Activated T-helper 2 cell treated with anti-CD3 and anti-CD28 coated beads, Interferon-gamma antibody, Interleukin-2, Interleukin-4, amounts not matched to agents 10 μg/mL and 5 μg/mL and 100 μg/mL, durations not matched to agents 14 hours and 24 hours and 36 hours (primary cell): ENCODE measurements at regions not wholly inside any gene's neighbourhood (a gene's known extent, or its start where the extent isn't known, plus 50 kb on each side); places are given as distances from the start of the nearest gene placed in this dataset.

Experiments used
- DNase-seq: peaks from one replicate; pipeline ENCODE4 v3.0.0; 2021; ENCODE audit warnings: low spot score
- H3K27ac Mint-ChIP-seq: one replicate; pipeline ENCODE4 v1.8.0; 2021; ENCODE audit warnings: mixed read lengths
- H3K27me3 Mint-ChIP-seq: one replicate; pipeline ENCODE4 v1.8.0; 2021; ENCODE audit warnings: low read depth, mixed read lengths
- H3K36me3 Mint-ChIP-seq: one replicate; pipeline ENCODE4 v1.8.0; 2021; ENCODE audit warnings: low read depth, mixed read lengths
- H3K4me1 Mint-ChIP-seq: one replicate; pipeline ENCODE4 v1.8.0; 2021; ENCODE audit warnings: low read depth, mixed read lengths
- H3K4me3 Mint-ChIP-seq: one replicate; pipeline ENCODE4 v1.8.0; 2021; ENCODE audit warnings: low read depth, mild to moderate bottlenecking, moderate library complexity, mixed read lengths
- H3K9me3 Mint-ChIP-seq: one replicate; pipeline ENCODE4 v1.8.0; 2021; ENCODE audit warnings: mixed read lengths
- intact Hi-C: fragments of 100-400 bp; cut with micrococcal nuclease; formaldehyde crosslinking; loops from one replicate; pipeline ENCODE4 v1.15.1; 2023

GRCh38 chr11:116255321-116255953 lies 517.4 kb downstream of the BUD13 start:
- no peak for DNase-seq
- intact Hi-C loops, result no loop called here
- Mint-ChIP-seq H3K9me3 (no peaks in the 10 kb centered on the region), H3K27me3 (no peaks in the 10 kb centered on the region), H3K27ac (no peak overlapping the region), H3K36me3 (no peaks in the 10 kb centered on the region), H3K4me1 (no peaks in the 10 kb centered on the region), H3K4me3 (no peak overlapping the region)

- H3K27ac Mint-ChIP-seq, result no peak overlapping the region
- H3K4me1 Mint-ChIP-seq, result no peaks in the 10 kb centered on the region
These were observed 522.6 kb downstream of the BUD13 start for GRCh38 chr11:116250155-116250554.

GRCh38 chr11:116249561-116249960 lies 523.2 kb downstream of the BUD13 start:
- Mint-ChIP-seq H3K4me3 (no peak overlapping the region), H3K36me3 (no peaks in the 10 kb centered on the region), H3K27ac (no peak overlapping the region), H3K9me3 (no peaks in the 10 kb centered on the region), H3K27me3 (no peaks in the 10 kb centered on the region), H3K4me1 (no peaks in the 10 kb centered on the region)
- intact Hi-C loops, result no loop called here
- DNase-seq, result no peak

More at GRCh38 chr11:116250155-116250554, 522.6 kb downstream of the BUD13 start:
- H3K9me3 Mint-ChIP-seq, result no peaks in the 10 kb centered on the region
- H3K27me3 Mint-ChIP-seq, result no peaks in the 10 kb centered on the region
- intact Hi-C loops, result no loop called here
- H3K4me3 Mint-ChIP-seq, result no peak overlapping the region
- DNase-seq, result no peak
- H3K36me3 Mint-ChIP-seq, result no peaks in the 10 kb centered on the region

- DNase-seq, result no peak
- intact Hi-C loops, result no loop called here
- Mint-ChIP-seq H3K4me3 (no peak overlapping the region), H3K9me3 (no peaks in the 10 kb centered on the region), H3K4me1 (no peaks in the 10 kb centered on the region), H3K27me3 (no peaks in the 10 kb centered on the region), H3K36me3 (no peaks in the 10 kb centered on the region), H3K27ac (no peak overlapping the region)
These were observed 527.9 kb downstream of the BUD13 start for GRCh38 chr11:116244889-116245288.

GRCh38 chr11:116244439-116244838 lies 528.3 kb downstream of the BUD13 start:
- intact Hi-C loops, result no loop called here
- Mint-ChIP-seq H3K27ac (no peak overlapping the region), H3K27me3 (no peaks in the 10 kb centered on the region), H3K4me1 (no peaks in the 10 kb centered on the region), H3K9me3 (no peaks in the 10 kb centered on the region), H3K4me3 (no peak overlapping the region), H3K36me3 (no peaks in the 10 kb centered on the region)
- DNase-seq, result no peak

GRCh38 chr11:116243991-116244390 lies 528.8 kb downstream of the BUD13 start:
- no peaks in the 10 kb centered on the region for H3K27me3 Mint-ChIP-seq
- no peak overlapping the region for H3K4me3 Mint-ChIP-seq
- no peaks in the 10 kb centered on the region for H3K36me3 Mint-ChIP-seq
- no peaks in the 10 kb centered on the region for H3K4me1 Mint-ChIP-seq
- DNase-seq, result no peak
- intact Hi-C loops, result no loop called here
- no peak overlapping the region for H3K27ac Mint-ChIP-seq
- no peaks in the 10 kb centered on the region for H3K9me3 Mint-ChIP-seq

GRCh38 chr11:116242006-116242405 lies 530.8 kb downstream of the BUD13 start:
- Mint-ChIP-seq H3K4me3 (no peak overlapping the region), H3K27me3 (no peaks in the 10 kb centered on the region), H3K9me3 (no peaks in the 10 kb centered on the region), H3K27ac (no peak overlapping the region), H3K4me1 (no peaks in the 10 kb centered on the region), H3K36me3 (no peaks in the 10 kb centered on the region)
- DNase-seq, result no peak
- intact Hi-C loops, result no loop called here

GRCh38 chr11:116240710-116241109 lies 532.1 kb downstream of the BUD13 start:
- no peak overlapping the region for H3K27ac Mint-ChIP-seq
- no peaks in the 10 kb centered on the region for H3K36me3 Mint-ChIP-seq
- no peak for DNase-seq
- no peaks in the 10 kb centered on the region for H3K9me3 Mint-ChIP-seq
- H3K4me3 Mint-ChIP-seq, result no peak overlapping the region
- intact Hi-C loops, result no loop called here
- no peaks in the 10 kb centered on the region for H3K27me3 Mint-ChIP-seq
- no peaks in the 10 kb centered on the region for H3K4me1 Mint-ChIP-seq

GRCh38 chr11:116239247-116239646 lies 533.5 kb downstream of the BUD13 start:
- H3K4me1 Mint-ChIP-seq, result no peaks in the 10 kb centered on the region
- no peaks in the 10 kb centered on the region for H3K27me3 Mint-ChIP-seq
- intact Hi-C loops, result no loop called here

GRCh38 chr11:116234989-116235568 lies 537.7 kb downstream of the BUD13 start:
- Mint-ChIP-seq H3K4me1 (no peaks in the 10 kb centered on the region), H3K27ac (no peak overlapping the region), H3K4me3 (no peak overlapping the region), H3K9me3 (no peaks in the 10 kb centered on the region), H3K36me3 (no peaks in the 10 kb centered on the region), H3K27me3 (no peaks in the 10 kb centered on the region)
- no peak for DNase-seq
- intact Hi-C loops, result no loop called here

More at GRCh38 chr11:116239247-116239646, 533.5 kb downstream of the BUD13 start:
- Mint-ChIP-seq H3K4me3 (no peak overlapping the region), H3K9me3 (no peaks in the 10 kb centered on the region), H3K27ac (no peak overlapping the region), H3K36me3 (no peaks in the 10 kb centered on the region)
- no peak for DNase-seq

- H3K4me1 Mint-ChIP-seq, result no peaks in the 10 kb centered on the region
- H3K9me3 Mint-ChIP-seq, result no peaks in the 10 kb centered on the region
- no peak overlapping the region for H3K4me3 Mint-ChIP-seq
- DNase-seq, result no peak
- H3K27me3 Mint-ChIP-seq, result no peaks in the 10 kb centered on the region
- intact Hi-C loops, result no loop called here
- H3K36me3 Mint-ChIP-seq, result no peaks in the 10 kb centered on the region
- no peak overlapping the region for H3K27ac Mint-ChIP-seq
These were observed 539.2 kb downstream of the BUD13 start for GRCh38 chr11:116233561-116233960.

- intact Hi-C loops, result no loop called here
- Mint-ChIP-seq H3K4me3 (no peak overlapping the region), H3K4me1 (no peaks in the 10 kb centered on the region), H3K27me3 (no peaks in the 10 kb centered on the region), H3K27ac (no peak overlapping the region), H3K9me3 (no peaks in the 10 kb centered on the region), H3K36me3 (no peaks in the 10 kb centered on the region)
- DNase-seq, result no peak
These were observed 540.4 kb downstream of the BUD13 start for GRCh38 chr11:116232364-116232828.

- Mint-ChIP-seq H3K36me3 (no peaks in the 10 kb centered on the region), H3K4me1 (no peaks in the 10 kb centered on the region), H3K27me3 (no peaks in the 10 kb centered on the region), H3K9me3 (no peaks in the 10 kb centered on the region), H3K4me3 (no peak overlapping the region), H3K27ac (no peak overlapping the region)
- intact Hi-C loops, result no loop called here
- no peak for DNase-seq
These were observed 541.2 kb downstream of the BUD13 start for GRCh38 chr11:116231543-116231942.
